GM12891 (cell line): ENCODE measurements at regions not wholly inside any gene's neighbourhood (a gene's known extent, or its start where the extent isn't known, plus 50 kb on each side); places are given as distances from the start of the nearest gene placed in this dataset.
"Not testable (repeated sequence)": the region's sequence is repeated elsewhere in the genome, so short reads cannot be mapped to it uniquely, and the experiment has no call there.

ENCODE experiments used
- POLR2A ChIP-seq: IDR thresholded peaks from 2 replicates; pipeline ENCODE4 v1.6.1; 2011; ENCODE audit warnings: low read depth, low read length, control low read depth
- POU2F2 ChIP-seq: IDR thresholded peaks from 2 replicates; pipeline ENCODE4 v1.6.1; 2011; ENCODE audit warnings: low read depth, mild to moderate bottlenecking, control low read depth, low read length, moderate library complexity

DNA sequence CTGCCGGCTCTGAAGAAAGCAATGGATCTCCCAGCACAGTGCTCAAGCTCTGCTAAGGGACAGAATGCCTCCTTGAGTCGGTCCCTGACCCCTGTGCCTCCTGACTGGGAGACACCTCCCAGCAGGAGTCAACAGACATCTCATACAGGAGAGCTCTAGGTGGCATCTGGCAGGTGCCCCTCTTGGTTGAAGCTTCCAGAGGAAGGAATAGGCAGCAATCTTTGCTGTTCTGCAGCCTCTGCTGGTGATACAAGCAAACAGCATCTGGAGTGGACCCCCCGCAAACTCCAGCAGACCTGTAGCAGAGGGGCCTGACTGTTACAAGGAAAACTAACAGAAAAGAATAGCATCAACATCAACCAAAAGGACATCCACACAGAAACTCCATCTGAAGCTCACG lies 123.9 kb upstream of the GCFC2 start:
- not testable (repeated sequence) for TF ChIP-seq POLR2A, POU2F2
